DMS53 treated with DMSO at 0.1 percent for 48 hours (cell line): ENCODE measurements at regions not wholly inside any gene's neighbourhood (a gene's known extent, or its start where the extent isn't known, plus 50 kb on each side); places are given as distances from the start of the nearest gene placed in this dataset.
"Not testable (repeated sequence)": the region's sequence is repeated elsewhere in the genome, so short reads cannot be mapped to it uniquely, and the experiment has no call there.

Source experiments
- DNase-seq: peaks from one replicate; lab custom pipeline; 2025; ENCODE audit not compliant: unreplicated experiment; lab: John Stamatoyannopoulos, UW

GRCh38 chr2:236369661-236370062 lies 105.5 kb upstream of the ASB18 start:
- peak; percentile 9 for DNase-seq

GRCh38 chr2:236370847-236371409 lies 106.7 kb upstream of the ASB18 start:
- DNase-seq, result no peak

GRCh38 chr2:236375973-236376476 lies 111.8 kb upstream of the ASB18 start:
- DNase-seq, result no peak

- peak; percentile 83 for DNase-seq
Measured at GRCh38 chr2:236376566-236377244, 112.5 kb upstream of the ASB18 start.

- no peak for DNase-seq
Measured at GRCh38 chr2:236380051-236380612, 115.9 kb upstream of the ASB18 start.

GRCh38 chr2:236381253-236381652 lies 117.0 kb upstream of the ASB18 start:
- not testable (repeated sequence) for DNase-seq

GRCh38 chr2:236389284-236390216 lies 125.3 kb upstream of the ASB18 start:
- DNase-seq, result not testable (repeated sequence)

GRCh38 chr2:236393101-236393500 lies 128.9 kb upstream of the ASB18 start:
- DNase-seq, result no peak

- no peak for DNase-seq
Measured at GRCh38 chr2:236393581-236393980, 129.4 kb upstream of the ASB18 start.

- DNase-seq, result no peak
Measured at GRCh38 chr2:236394571-236394970, 130.4 kb upstream of the ASB18 start.

- no peak for DNase-seq
Measured at GRCh38 chr2:236395067-236395466, 130.9 kb upstream of the ASB18 start.

GRCh38 chr2:236396818-236397350 lies 132.7 kb upstream of the ASB18 start:
- no peak for DNase-seq

GRCh38 chr2:236397681-236398080 lies 133.5 kb upstream of the ASB18 start:
- no peak for DNase-seq

GRCh38 chr2:236399409-236399808 lies 135.2 kb upstream of the ASB18 start:
- DNase-seq, result no peak

GRCh38 chr2:236400046-236400574 lies 135.9 kb upstream of the ASB18 start:
- no peak for DNase-seq

GRCh38 chr2:236400594-236401360 lies 136.6 kb upstream of the ASB18 start:
- DNase-seq, result no peak

GRCh38 chr2:236402033-236402790 lies 138.0 kb upstream of the ASB18 start:
- DNase-seq, result no peak

- no peak for DNase-seq
Measured at GRCh38 chr2:236403125-236403524, 138.9 kb upstream of the ASB18 start.

- DNase-seq, result no peak
Measured at GRCh38 chr2:236403811-236404210, 139.6 kb upstream of the ASB18 start.
